Gastroesophageal sphincter (tissue), 4 donors: ENCODE measurements at regions not wholly inside any gene's neighbourhood (a gene's known extent, or its start where the extent isn't known, plus 50 kb on each side); places are given as distances from the start of the nearest gene placed in this dataset.

Source experiments
- ATAC-seq: fragments of 150-250 bp; one replicate; pipeline ENCODE4 v1.9.1; 2016; ENCODE audit warnings: mild to moderate bottlenecking, moderate library complexity
- H3K27ac ChIP-seq, 4 donors: fragments of 200-600 bp; sonication (generic) in 3 of 4; 1 replicate in 3 of 4; 2 replicates in 1 of 4; pipeline ENCODE4 v1.5.1; 2016 to 2019
- H3K27me3 ChIP-seq: fragments of 200-600 bp; sonication (generic); one replicate; pipeline ENCODE4 v1.5.1; 2019
- H3K36me3 ChIP-seq, 2 donors: fragments of 200-600 bp; sonication (generic); one replicate each; pipeline ENCODE4 v1.5.1; 2019; ENCODE audit warnings: control low read depth in 1 of 2
- H3K4me1 ChIP-seq, 3 donors: fragments of 200-600 bp; sonication (generic); 1 replicate in 2 of 3; 2 replicates in 1 of 3; pipeline ENCODE4 v1.5.1; 2016 to 2019; ENCODE audit warnings: control low read depth in 2 of 3
- H3K4me3 ChIP-seq, 2 donors: fragments of 200-600 bp; sonication (generic); one replicate each; pipeline ENCODE4 v1.5.1; 2019; ENCODE audit warnings: mild to moderate bottlenecking in 1 of 2, moderate library complexity in 1 of 2
- H3K9me3 ChIP-seq, 3 donors: fragments of 200-600 bp; sonication (generic); one replicate each; pipeline ENCODE4 v1.5.1; 2017 to 2019; ENCODE audit warnings: control low read depth in 2 of 3
- CTCF ChIP-seq, 4 experiments: fragments of 200-600 bp in 2 of 4; fragments of 450-650 bp in 2 of 4; sonication (generic) in 1 of 4; IDR thresholded peaks; one replicate each; pipeline ENCODE4 v1.5.1; 2017 to 2019; ENCODE audit warnings: antibody characterized with exemption in 4 of 4, mild to moderate bottlenecking in 2 of 4, moderate library complexity in 2 of 4
- EP300 ChIP-seq: sonication (generic); formaldehyde crosslinking; IDR thresholded peaks from one replicate; pipeline ENCODE4 v1.6.1; 2017; ENCODE audit warnings: antibody characterized with exemption, mild to moderate bottlenecking
- POLR2A ChIP-seq, 2 donors: fragments of 450-650 bp; IDR thresholded peaks; one replicate each; pipeline ENCODE4 v1.6.1; 2017; ENCODE audit warnings: antibody characterized with exemption in 2 of 2, mild to moderate bottlenecking in 2 of 2, moderate library complexity in 1 of 2
- POLR2AphosphoS5 ChIP-seq: sonication (generic); formaldehyde crosslinking; IDR thresholded peaks from one replicate; pipeline ENCODE4 v1.6.1; 2017; ENCODE audit warnings: antibody characterized with exemption
- WGBS, 2 donors: methylation state at CpG; one replicate each; pipeline ENCODE4 v1.1.5; 2018; ENCODE audit warnings: low coverage in 1 of 2; 5-methylcytosine and 5-hydroxymethylcytosine counted together

- H3K9me3 ChIP-seq = no peaks in the 10 kb centered on the region
- H3K27ac ChIP-seq = no peak overlapping the region
- H3K27me3 ChIP-seq = no peaks in the 10 kb centered on the region
- 80% methylated on average over 1 of the region's 1 CpG; no CpG with 5 or more reads in 1 of the 2 donors for WGBS, 2 donors
- peaks cover 0 to 3% (median 0%) of the 10 kb centered on the region in 3 donors for H3K4me1 ChIP-seq
- ATAC-seq = no peak
- TF ChIP-seq EP300 = no peak
- no peak for TF ChIP-seq CTCF (IDR thresholded peaks at IDR 0.05)
- no peak for TF ChIP-seq POLR2AphosphoS5
- no peak for TF ChIP-seq POLR2A (IDR thresholded peaks at IDR 0.05)
- no peak overlapping the region for H3K4me3 ChIP-seq
- H3K36me3 ChIP-seq = no peaks in the 10 kb centered on the region
Observed at GRCh38 chr2:196252408-196253115, 81.2 kb upstream of the STK17B start.

- no peak for ATAC-seq
- no peaks in the 10 kb centered on the region for H3K9me3 ChIP-seq
- H3K27ac ChIP-seq = no peak overlapping the region
- H3K4me1 ChIP-seq = peaks cover 0 to under 1% (median 0%) of the 10 kb centered on the region in 3 donors
- TF ChIP-seq POLR2A (IDR thresholded peaks at IDR 0.05) (no peak), EP300 (no peak), CTCF (IDR thresholded peaks at IDR 0.05) (no peak), POLR2AphosphoS5 (no peak)
- no peaks in the 10 kb centered on the region for H3K36me3 ChIP-seq
- no peaks in the 10 kb centered on the region for H3K27me3 ChIP-seq
- no peak overlapping the region for H3K4me3 ChIP-seq
Observed at GRCh38 chr2:196253116-196253480, 81.7 kb upstream of the STK17B start.

GRCh38 chr2:196256585-196256984 is 85.2 kb upstream of the STK17B start:
- Histone ChIP-seq H3K27me3 (no peaks in the 10 kb centered on the region), H3K36me3 (no peaks in the 10 kb centered on the region), H3K4me3 (no peak overlapping the region), H3K27ac (no peak overlapping the region), H3K4me1 (no peaks in the 10 kb centered on the region), H3K9me3 (no peaks in the 10 kb centered on the region)
- TF ChIP-seq EP300 (no peak), POLR2A (IDR thresholded peaks at IDR 0.05) (no peak), CTCF (IDR thresholded peaks at IDR 0.05) (no peak), POLR2AphosphoS5 (no peak)
- ATAC-seq = no peak
- 53 to 80% methylated on average over 1 of the region's 1 CpG for WGBS, 2 donors

- Histone ChIP-seq H3K27ac (no peak overlapping the region), H3K4me1 (no peaks in the 10 kb centered on the region), H3K27me3 (no peaks in the 10 kb centered on the region), H3K4me3 (no peak overlapping the region), H3K9me3 (no peaks in the 10 kb centered on the region), H3K36me3 (no peaks in the 10 kb centered on the region)
- WGBS, 2 donors = 90 to 94% methylated on average over 3 of the region's 3 CpGs
- no peak for TF ChIP-seq EP300
- TF ChIP-seq POLR2AphosphoS5 = no peak
- TF ChIP-seq CTCF (IDR thresholded peaks at IDR 0.05) = no peak
- TF ChIP-seq POLR2A (IDR thresholded peaks at IDR 0.05) = no peak
- ATAC-seq = no peak
Observed at GRCh38 chr2:196257086-196257485, 85.7 kb upstream of the STK17B start.

- Histone ChIP-seq H3K9me3 (no peaks in the 10 kb centered on the region), H3K27me3 (no peaks in the 10 kb centered on the region), H3K4me1 (no peaks in the 10 kb centered on the region), H3K36me3 (no peaks in the 10 kb centered on the region), H3K4me3 (no peak overlapping the region), H3K27ac (no peak overlapping the region)
- no peak for TF ChIP-seq POLR2AphosphoS5
- no peak for TF ChIP-seq EP300
- ATAC-seq = no peak
Observed at GRCh38 chr2:196258407-196258806, 87.0 kb upstream of the STK17B start.
